ENCODE measurements at regions not wholly inside any gene's neighbourhood (a gene's known extent, or its start where the extent isn't known, plus 50 kb on each side); places are given as distances from the start of the nearest gene placed in this dataset.

GRCh38 chr2:151111599-151112278 is 149.9 kb downstream of the RBM43 start:
- DNase-seq (ENCODE audit: low spot score) = no peak
- in situ Hi-C loops (cut with MboI; ENCODE audit: low sequenced_read_pairs, unreplicated experiment) = no loop called here

GRCh38 chr2:151106805-151107506 is 154.7 kb downstream of the RBM43 start:
- TF ChIP-seq CTCF (IDR thresholded peaks at IDR 0.05; ENCODE audit: borderline replicate concordance, control extremely low read depth, extremely low read depth, insufficient read depth, missing control alignments) = no peak
- no peak for DNase-seq (ENCODE audit: low spot score)
- in situ Hi-C loops (cut with MboI; ENCODE audit: low sequenced_read_pairs, unreplicated experiment) = no loop called here

More at GRCh38 chr2:151111599-151112278, 149.9 kb downstream of the RBM43 start:
- TF ChIP-seq CTCF (IDR thresholded peaks at IDR 0.05; ENCODE audit: borderline replicate concordance, control extremely low read depth, extremely low read depth, insufficient read depth, missing control alignments) = no peak

GRCh38 chr2:151103551-151103950 is 158.1 kb downstream of the RBM43 start:
- TF ChIP-seq CTCF (IDR thresholded peaks at IDR 0.05; ENCODE audit: borderline replicate concordance, control extremely low read depth, extremely low read depth, insufficient read depth, missing control alignments) = no peak
- in situ Hi-C loops (cut with MboI; ENCODE audit: low sequenced_read_pairs, unreplicated experiment) = no loop called here
- no peak for DNase-seq (ENCODE audit: low spot score)

GRCh38 chr2:151102226-151102625 is 159.4 kb downstream of the RBM43 start:
- in situ Hi-C loops (cut with MboI; ENCODE audit: low sequenced_read_pairs, unreplicated experiment) = no loop called here
- DNase-seq (ENCODE audit: low spot score) = no peak
- TF ChIP-seq CTCF (IDR thresholded peaks at IDR 0.05; ENCODE audit: borderline replicate concordance, control extremely low read depth, extremely low read depth, insufficient read depth, missing control alignments) = no peak

- in situ Hi-C loops (cut with MboI; ENCODE audit: low sequenced_read_pairs, unreplicated experiment) = no loop called here
- DNase-seq (ENCODE audit: low spot score) = no peak
- TF ChIP-seq CTCF (IDR thresholded peaks at IDR 0.05; ENCODE audit: borderline replicate concordance, control extremely low read depth, extremely low read depth, insufficient read depth, missing control alignments) = no peak
Measured at GRCh38 chr2:151098841-151099240, 162.8 kb downstream of the RBM43 start.

GRCh38 chr2:151097895-151098294 is 163.8 kb downstream of the RBM43 start:
- in situ Hi-C loops (cut with MboI; ENCODE audit: low sequenced_read_pairs, unreplicated experiment) = no loop called here
- no peak for TF ChIP-seq CTCF (IDR thresholded peaks at IDR 0.05; ENCODE audit: borderline replicate concordance, control extremely low read depth, extremely low read depth, insufficient read depth, missing control alignments)
- DNase-seq (ENCODE audit: low spot score) = no peak

All from GM13976 (cell line).